Right renal pelvis (tissue), 4 donors: ENCODE measurements at regions not wholly inside any gene's neighbourhood (a gene's known extent, or its start where the extent isn't known, plus 50 kb on each side); places are given as distances from the start of the nearest gene placed in this dataset.
"Not testable (repeated sequence)": the region's sequence is repeated elsewhere in the genome, so short reads cannot be mapped to it uniquely, and the experiment has no call there.

Experiments
- DNase-seq, 4 donors: peaks; one replicate each; pipeline ENCODE4 v3.0.0-alpha.2; 2013; ENCODE audit warnings: low read depth in 4 of 4, low spot score in 3 of 4, missing footprints in 1 of 4

DNA sequence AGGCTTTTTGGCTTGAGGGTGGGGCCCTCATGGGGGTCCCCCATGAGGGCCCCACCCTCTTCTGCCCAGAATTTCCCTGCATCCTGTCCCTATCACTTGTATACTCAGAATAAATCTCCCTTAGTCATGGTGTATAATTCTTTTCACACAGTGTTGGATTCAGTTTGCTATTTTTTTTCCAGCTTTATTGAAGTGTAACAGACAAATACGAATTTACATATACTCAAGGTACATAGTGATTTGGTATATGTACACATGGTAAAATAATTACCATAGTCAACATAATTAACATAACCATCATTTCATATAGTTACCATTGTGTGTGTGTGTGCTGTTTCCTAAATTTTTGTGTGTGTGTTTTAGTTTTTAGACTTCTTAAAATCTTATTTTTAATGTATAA is 289.4 kb downstream of the CNTNAP3B start:
- not testable (repeated sequence) for DNase-seq

GRCh38 chr9:41838953-41839352 is 290.3 kb downstream of the CNTNAP3B start:
- not testable (repeated sequence) for DNase-seq

DNA sequence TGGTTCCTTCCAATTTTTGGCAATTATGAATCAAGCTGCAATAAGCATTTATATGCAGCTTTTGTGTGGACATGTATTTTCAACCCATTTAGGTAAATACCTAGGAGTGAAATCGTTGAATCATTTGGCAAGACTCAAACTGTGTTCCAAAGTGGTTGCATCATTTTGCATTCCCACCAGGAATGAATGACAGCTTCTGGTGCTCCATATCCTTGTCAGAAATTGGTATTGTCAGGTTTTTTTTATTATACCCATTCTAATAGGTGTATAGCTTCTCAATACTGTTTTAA is 290.7 kb downstream of the CNTNAP3B start:
- not testable (repeated sequence) for DNase-seq

DNA sequence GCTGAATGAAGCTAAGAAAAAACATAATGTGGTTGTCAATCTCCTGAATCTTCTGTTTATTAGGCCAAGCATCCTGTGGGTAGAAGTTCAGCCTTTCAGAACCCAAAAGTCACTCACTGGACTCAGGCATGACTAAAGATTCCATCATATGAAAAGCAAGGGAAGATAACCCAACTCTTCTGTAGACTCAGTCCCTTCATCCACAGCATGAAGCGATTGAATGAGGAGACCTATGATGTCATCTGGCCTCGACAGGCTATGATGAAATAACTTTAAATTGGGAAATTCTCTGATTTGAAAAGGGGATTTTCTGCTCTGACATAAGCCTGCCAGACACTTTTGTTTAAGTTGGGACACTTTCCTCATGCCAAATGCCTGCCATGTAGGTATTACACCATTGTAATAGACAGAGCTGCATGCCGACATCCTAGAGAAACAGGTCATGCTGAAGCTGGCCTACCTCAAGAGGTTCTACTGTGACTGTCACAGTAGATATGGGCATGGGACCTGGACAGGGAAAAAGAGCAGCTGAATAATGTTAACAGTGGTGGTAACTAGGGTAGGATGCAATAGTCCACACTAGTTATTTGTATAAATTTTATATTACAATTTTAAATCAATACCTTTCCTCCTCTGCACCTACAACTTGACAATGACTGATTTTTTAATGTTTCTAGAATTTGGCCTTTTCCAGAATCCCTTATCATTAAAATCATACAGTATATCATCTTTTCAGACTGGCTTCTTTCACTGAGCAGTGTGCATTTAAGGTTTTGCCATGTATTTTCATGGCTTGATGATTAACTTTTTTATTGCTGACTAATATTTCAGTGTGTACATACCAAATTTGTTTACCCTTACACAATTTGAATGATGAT is 291.3 kb downstream of the CNTNAP3B start:
- not testable (repeated sequence) for DNase-seq

GRCh38 chr9:41833108-41833507 is 296.1 kb downstream of the CNTNAP3B start:
- not testable (repeated sequence) for DNase-seq

DNA sequence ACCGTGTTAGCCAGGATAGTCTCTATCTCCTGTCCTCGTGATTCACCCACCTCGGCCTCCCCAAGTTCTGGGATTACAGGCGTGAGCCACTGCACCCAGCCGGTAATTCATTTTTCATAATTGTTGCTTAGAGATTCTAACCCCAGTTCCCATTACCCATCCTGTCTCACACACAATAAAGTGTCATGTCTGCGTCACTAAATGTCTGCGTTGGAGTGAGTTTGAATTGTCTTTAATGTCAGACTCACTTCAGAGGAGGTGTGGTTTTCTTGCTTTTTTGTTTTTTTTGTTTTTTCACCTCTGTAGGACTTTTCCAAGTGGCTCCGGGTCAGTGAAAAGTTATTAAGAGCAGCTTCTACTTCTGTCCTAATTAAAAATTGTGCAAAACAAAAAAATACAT is 304.5 kb downstream of the CNTNAP3B start:
- DNase-seq: not testable (repeated sequence)

DNA sequence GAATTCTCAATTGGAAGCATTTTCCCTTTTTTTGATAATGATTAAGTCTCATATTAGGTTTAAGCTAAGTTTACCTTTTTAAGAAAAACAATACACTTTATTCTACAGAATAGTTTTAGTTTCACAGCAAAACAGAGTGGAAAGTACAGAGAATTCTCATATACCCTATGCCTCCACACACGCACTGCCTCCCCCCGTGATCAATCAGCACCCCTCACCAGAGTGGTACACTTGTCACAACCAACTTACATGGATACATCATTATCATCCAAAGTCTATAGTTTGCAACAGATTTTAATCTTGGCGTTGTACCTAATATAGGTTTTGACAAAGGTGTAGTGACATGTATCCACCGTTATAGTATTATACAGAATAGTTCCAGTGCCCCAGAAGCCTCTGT is 326.5 kb downstream of the CNTNAP3B start:
- DNase-seq: not testable (repeated sequence)

DNA sequence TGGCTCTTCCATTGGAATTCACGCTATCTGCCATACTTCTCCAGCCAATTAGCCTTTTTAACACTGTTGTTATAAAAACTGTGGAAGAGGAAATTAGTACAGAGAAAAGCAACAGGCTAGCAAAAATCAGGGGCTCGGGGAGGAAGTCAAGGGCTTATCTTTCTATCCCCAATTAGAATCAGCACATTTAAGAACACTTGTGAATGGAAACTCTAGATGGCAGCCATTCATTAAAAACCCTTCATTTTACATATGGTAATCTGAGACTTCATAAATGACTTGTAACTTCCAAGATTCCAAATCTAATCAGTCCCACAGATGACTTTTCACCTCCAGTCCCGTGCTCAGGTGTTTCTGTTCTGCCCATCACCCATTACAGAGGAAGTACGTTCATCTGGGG is 330.5 kb downstream of the CNTNAP3B start:
- DNase-seq: not testable (repeated sequence)

DNA sequence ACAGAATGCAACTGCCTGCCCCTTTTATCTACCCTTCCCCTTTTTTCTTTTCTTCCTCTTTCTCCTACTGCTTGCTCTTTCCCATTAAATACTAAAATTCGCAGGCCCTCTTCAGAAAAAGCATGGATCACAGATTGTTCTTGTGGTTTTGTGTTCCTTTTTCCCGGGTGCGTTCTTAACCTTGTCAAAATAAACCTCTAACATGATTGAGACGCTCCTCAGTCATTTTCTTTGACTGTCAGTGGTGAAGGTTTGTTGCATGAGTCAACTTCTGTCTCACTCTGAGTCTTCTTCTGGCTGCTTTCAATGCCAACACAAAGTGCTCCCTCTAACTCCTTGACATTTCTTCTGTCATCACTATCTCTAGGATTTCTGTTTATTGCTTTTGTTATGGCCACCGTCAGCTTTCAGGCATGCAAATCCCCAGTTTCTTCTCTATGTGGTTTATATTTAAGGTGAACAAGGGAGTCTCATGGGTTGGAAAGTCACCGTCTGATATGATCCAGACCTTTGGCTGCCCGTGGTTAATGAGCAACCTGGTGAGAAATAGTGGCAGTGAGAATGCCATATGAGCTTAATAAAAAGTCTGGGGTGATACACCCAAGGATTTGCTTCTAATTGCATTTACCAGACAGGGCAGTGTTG is 338.4 kb downstream of the CNTNAP3B start:
- not testable (repeated sequence) for DNase-seq

DNA sequence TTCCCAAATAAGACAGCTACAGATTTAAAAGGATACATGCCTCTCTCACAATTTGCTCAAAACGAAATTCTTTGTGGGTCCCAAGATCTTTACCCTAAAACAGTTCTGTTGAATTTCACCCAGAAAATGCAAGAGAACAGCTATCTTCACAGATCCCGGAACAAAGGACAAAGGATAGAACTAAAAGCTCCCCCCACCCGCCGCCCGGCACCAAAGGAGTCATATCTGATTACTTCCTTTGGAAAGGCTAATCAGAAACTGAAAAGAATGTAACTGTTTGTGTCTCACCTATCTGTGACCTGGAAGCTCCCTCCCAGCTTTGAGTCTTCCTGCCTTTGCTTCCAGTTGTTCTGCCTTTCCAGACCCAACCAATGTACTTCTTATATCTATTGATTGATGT is 339.2 kb downstream of the CNTNAP3B start:
- not testable (repeated sequence) for DNase-seq

DNA sequence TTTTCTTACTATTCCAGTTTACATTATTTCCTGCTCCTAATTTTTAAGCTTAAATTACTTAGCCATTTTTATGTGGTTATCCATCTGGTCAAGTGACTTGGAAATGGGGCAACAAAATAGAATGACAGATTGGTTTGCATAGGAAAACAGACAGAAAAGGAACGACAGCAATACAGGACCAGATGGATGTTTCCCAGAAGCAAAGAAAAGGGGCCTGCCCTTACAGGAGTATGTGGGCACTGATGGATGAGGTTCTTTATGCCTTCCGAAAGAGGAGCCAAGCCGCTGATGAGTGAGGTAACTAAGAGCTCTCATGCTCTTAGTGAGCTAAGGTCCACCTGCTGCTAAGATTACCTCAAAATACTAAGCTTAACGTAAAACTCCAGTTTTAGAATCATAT is 339.8 kb downstream of the CNTNAP3B start:
- DNase-seq: not testable (repeated sequence)

GRCh38 chr9:41787951-41788350 is 341.3 kb downstream of the CNTNAP3B start:
- not testable (repeated sequence) for DNase-seq

GRCh38 chr9:41787270-41787669 is 342.0 kb downstream of the CNTNAP3B start:
- not testable (repeated sequence) for DNase-seq

DNA sequence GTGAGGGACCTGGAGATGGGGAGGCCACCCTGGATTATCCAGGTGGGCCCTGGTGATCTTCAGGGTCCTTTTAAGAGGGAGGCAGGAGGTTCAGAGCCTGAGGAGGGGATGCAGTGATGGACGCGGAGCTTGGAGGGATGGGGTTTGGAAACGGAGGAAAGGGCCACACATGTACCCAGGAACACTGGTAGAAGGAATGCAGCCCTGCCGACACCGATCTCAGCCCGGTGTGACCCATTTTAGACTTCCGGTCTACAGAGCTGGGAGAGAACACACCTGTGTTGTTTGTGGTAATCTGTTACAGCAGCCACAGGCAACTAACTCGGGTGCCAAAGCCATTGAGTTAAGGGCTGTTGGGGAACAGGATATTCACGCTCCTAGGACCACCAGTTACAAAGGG is 345.2 kb downstream of the CNTNAP3B start:
- not testable (repeated sequence) for DNase-seq

GRCh38 chr9:41783070-41783810 is 346.0 kb downstream of the CNTNAP3B start:
- DNase-seq: not testable (repeated sequence)

GRCh38 chr9:41781899-41782298 is 347.3 kb downstream of the CNTNAP3B start:
- DNase-seq: not testable (repeated sequence)

DNA sequence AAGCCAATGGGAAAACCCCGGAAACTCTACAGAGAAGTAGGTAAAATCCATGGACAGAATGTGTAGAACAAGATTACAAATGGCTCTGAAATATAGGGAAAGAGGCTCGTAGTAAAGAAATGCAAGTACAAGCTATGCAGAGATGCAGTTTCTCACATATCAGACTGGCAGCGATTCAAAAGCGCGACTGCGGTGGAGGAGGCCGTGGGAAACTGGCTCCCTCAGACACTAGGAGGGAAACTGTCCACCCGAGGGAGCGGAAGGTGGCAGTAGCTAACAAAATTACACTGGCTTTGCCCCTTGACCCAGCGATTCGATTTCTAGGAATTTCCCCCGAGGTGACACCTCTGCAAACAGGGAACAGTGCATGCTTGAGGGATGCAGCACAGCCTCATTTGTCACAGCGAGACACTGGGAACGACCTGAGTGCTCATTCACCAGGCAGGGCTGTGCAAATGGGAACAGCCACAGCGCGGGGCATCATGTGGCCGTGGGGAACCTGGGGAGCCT is 349.3 kb downstream of the CNTNAP3B start:
- not testable (repeated sequence) for DNase-seq

DNA sequence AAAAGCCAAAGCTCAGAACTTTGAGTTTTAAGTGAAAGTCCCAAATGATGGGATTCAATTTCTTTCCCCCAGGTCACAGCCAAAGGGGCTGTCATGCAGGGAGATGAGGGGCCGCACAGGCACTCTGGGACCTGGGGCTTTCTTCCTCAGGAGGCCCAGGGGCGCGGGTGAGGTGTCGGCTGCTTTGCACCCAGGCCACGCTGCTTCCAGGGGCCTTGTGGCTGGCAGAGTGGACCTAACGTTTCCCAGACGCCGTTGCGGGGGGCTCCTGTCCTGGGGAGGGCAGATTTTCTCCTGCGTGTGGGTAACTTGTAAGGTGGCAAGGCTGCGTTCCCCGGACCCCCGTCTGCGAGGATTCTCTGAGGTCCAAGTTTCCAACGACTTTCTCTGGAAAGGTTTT is 350.0 kb downstream of the CNTNAP3B start:
- not testable (repeated sequence) for DNase-seq

GRCh38 chr9:41778535-41779071 is 350.6 kb downstream of the CNTNAP3B start:
- DNase-seq: not testable (repeated sequence)

GRCh38 chr9:41777536-41777935 is 351.7 kb downstream of the CNTNAP3B start:
- DNase-seq: not testable (repeated sequence)

DNA sequence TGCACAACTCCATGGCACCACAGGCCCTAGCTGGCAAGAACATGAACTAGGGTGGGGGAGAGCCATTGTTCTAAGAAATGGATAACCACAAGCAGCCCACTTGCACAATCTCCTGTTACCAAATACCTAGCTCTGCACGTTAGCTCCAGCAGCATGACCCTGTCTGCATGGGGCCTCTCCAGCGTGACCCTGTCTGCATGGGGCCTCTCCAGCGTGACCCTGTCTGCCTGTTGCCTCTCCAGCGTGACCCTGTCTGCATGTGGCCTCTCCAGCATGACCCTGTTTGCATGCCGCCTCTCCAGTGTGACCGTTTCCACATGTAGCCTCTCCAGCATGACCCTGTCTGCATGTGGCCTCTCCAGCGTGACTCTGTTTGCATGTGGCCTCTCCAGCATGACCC is 356.7 kb downstream of the CNTNAP3B start:
- not testable (repeated sequence) for DNase-seq
